TTC549 (cell line): ENCODE measurements at regions not wholly inside any gene's neighbourhood (a gene's known extent, or its start where the extent isn't known, plus 50 kb on each side); places are given as distances from the start of the nearest gene placed in this dataset.
"Not testable (repeated sequence)": the region's sequence is repeated elsewhere in the genome, so short reads cannot be mapped to it uniquely, and the experiment has no call there.

Experiments
- FAIRE-seq: peaks from 2 replicates; lab custom pipeline; 2012; peaks lifted over from hg19 to GRCh38; lab: Jason Lieb, UNC

DNA sequence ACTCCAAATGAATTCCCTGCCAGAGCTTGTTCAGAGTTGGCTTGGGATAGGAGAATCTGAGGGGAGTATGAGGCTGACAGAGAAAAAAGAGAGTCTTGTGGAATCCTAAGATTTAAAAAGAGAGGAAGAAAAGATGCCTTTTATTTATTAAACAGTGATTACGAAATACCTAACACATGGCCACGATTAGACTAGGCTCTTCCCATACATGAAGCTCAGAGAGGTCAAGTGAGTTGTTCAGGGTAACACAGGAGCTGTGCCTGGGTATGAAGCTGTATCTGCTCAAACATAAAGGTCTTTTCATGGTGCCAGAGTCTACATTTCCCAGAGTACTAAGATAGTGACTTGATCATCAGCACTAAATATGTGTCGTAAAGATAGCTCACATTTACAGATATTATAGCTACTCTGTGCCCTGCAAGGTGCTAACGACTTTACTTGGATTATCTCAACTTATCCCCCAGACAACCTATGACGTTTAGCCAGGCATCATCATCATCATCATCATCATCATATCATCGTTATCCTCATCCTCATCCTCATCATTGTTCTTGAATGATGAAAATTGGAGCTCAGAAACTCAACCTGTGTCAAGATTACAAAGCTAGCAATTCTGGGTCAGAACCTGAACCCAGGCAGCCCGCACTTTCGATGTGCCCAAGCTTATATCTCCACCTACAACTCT is 500.8 kb downstream of the NPIPA7 start:
- FAIRE-seq: no peak

DNA sequence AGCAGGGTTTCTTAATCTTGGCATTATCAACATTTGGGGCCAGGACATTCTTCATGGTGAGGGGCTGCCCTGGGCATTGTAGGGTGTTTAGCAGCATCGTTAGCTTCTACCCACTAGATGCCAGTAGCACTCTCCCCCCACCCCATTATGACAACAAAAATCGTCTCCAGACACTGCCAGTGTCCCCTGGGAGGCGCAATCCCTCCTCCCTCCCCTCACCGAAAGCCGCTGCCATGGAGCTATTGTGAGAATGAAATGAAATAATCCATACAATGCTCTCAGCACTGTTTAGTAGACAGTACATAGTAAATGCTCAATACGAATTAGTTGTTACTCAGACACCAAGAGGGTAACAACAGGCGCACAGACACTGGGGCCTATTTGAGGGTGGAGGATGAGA is 502.9 kb downstream of the NPIPA7 start:
- no peak for FAIRE-seq

DNA sequence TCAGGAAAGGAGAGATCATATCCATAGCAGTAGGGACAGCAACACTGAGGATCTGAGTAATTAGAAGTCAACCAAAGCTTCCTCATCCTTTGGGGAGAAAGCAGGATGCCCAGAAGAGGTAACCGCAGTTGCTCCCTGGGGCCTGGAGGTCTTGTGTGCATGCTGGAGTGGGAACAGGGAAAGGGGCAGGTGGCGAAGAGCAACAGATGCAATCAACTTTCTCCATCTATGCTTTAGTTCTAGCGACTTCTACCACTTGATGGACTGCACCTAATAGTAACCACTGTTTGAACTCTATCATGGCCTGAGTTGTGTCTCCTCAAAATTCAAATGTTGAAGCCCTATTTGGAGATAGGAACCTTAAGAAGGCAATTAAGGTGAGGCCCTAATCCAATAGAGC is 503.8 kb downstream of the NPIPA7 start:
- FAIRE-seq: no peak

DNA sequence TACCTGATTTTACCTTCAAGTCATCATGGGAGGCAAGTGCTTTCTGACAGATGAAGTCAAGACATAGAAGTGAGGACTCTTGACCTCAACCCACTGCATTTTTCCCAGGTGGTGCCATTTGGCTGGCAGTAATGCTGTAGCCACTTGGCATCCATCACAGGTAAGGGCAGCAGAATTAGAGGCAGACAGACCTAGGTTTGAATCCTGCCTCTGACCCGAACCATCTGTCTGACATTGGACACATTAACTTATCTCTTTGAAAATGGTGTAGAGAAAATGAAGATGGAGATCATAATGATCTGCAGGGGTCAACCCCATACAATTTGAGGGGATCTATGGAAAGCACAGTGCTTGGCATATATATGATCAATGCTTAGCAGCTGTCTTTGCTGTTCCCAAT is 505.5 kb downstream of the NPIPA7 start:
- FAIRE-seq: no peak

DNA sequence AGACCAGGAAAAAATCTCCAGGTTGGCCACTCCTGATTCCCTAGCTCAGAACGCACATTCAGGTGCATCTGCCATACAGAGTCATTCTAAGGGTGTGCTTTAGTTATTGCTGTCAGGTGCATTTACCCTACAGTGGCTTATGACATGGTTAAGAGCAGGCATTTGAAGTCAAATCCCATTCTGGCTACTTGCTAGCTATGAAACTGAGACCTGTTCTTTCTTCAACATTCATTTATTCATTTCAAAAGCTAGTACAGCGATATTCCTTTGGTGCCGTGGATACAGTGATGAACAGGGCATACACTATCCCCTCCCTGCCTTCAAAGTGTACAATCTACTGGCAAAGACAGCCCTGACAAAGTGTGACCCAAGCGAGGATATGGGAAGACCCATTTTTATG is 508.3 kb downstream of the NPIPA7 start:
- FAIRE-seq: no peak

DNA sequence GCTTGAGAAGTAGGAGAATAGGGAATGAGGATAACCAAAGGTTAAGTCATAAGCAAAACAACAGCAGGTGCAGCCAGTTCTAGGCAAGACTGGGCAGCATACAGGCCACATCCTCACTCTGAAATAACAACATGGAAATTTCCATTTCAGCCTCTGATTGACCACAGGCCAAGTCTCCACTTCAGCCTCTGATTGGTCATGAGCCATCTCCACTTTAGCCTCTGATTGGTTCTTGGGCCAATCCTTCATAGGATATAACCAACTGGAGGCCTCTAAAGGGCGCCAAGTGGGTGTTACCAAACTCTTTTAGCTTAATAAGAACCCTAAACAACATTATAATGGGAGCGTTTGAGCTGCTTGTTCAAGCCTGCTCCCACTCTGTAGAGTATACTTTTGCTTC is 512.0 kb downstream of the NPIPA7 start:
- no peak for FAIRE-seq

DNA sequence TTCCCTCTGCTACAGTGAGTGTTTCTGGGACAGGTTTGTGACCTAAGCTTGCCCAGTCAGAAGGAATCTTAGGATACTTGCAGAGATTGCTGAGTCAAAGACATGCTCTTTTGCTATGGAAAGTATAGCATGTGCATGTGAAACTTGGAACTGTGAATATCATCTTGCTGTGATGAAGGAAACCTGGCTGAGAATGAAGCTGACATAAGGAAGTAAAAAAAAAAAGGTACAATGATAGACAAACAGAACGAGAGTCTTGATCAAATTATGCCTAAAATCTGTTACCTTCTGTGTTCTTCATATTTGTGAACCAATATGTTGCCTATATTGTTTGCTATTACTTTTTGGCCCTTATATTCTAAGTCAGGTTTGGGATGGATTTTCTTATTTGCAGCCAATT is 525.7 kb downstream of the NPIPA7 start:
- no peak for FAIRE-seq

DNA sequence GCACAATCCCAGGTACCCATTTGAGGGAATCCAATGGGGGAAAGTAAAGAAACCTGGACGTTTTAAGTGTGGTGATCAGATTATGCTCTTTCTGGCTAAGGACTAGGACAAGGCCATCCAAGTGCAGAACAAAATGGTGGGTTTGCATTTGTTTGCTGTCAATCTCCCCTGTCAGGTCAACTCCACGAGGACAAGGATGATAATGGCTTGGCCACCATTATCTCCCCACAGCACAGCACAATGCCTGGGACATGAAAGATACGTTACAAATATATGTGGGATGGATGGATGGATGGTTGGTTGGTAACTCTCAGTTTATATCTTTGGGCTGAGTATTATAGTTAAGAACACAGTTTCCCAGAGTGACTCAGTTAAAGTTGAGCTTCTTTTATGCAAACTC is 526.9 kb downstream of the NPIPA7 start:
- no peak for FAIRE-seq

DNA sequence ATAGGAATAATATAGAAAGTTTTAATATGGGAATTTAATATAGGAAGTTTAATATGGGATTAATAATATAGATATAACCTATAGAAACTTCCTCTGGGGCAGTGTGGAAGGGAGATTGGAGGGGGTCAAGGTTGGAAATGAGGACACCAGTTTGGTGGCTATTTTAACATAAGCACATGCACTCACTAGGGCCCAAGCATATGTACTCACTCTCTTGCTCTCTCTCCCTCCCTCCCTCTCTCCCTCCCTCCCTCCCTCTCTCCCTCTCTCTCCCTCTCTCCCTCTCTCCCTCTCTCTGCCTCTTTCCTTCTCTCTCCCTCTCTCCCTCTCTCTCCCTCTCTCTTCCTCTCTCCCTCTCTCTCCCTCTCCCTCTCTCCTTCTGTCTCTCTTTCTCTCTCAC is 528.1 kb downstream of the NPIPA7 start:
- FAIRE-seq: no peak

DNA sequence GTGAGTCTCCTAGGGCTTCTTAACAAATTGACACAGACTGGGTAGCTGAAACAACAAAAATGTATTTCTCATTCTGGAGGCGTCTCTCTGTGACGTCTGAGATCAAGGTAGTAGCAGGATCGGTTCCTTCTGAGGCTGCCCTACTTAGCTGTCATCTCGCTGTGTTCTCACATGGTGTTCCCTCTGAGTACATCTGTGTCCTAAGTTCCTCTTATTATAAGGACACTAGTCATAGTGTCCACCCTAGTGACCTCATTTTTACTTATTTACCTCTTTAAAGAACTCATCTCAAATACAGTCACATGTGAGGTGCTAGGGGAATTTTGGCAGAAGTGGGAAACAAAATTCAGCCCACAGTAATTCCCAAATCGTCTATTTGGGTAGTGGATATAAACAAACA is 529.1 kb downstream of the NPIPA7 start:
- FAIRE-seq: no peak

DNA sequence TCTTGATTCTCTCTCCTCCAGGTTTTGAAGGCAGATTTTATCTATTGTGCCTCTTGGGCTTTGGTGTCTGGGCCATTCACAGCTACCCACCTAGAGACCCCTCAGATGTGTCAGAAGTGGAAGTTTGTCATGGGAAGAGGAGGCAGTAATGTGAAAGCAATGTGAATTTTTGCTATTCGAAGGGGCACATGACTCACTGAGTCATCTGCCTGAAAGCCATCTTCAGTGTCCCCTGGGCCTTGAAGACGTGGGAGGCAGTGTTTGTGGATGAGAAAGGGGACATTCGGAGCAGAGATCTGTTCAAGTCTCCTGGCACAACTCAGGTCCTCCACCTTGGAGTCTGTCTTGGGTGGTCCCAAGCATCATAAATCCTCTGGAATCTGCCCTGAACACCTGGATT is 530.2 kb downstream of the NPIPA7 start:
- FAIRE-seq: no peak

DNA sequence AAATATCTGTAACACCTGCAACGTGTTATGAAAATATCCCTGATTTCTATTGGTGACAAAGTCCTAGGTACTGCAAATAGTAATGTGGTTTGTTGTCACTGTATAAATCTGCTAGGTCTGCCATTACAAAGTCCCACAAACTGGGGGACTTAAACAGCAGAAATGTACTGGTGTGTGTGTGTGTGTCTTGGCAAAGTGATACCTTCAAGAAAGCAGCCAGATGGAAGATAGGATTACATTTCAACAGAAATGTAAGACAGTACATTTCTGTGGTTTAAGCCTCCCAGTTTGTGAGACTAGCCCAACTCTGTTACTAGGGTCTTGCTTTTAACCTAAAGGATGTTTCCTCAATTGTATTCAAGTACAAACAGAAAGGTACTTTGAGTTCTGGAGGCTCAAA is 531.7 kb downstream of the NPIPA7 start:
- no peak for FAIRE-seq

DNA sequence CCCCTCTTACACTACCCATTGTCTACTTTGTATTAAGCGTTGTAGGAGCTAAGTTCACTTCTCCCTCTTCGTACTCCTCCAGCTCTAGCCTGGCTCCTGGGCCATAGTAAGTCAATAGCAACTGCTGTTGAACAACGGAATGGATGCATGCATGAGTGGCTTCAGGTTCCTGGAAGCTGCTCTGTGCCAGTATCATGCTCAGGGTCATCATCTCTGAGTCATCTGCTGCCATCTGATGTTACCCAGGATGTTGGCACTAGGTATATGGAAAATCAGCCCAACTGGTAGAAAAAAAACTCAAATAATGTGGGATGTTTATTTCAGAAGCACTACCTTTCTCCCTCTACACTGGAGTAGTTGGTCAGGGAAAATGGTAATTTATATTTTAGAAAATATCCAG is 536.8 kb downstream of the NPIPA7 start:
- FAIRE-seq: no peak

DNA sequence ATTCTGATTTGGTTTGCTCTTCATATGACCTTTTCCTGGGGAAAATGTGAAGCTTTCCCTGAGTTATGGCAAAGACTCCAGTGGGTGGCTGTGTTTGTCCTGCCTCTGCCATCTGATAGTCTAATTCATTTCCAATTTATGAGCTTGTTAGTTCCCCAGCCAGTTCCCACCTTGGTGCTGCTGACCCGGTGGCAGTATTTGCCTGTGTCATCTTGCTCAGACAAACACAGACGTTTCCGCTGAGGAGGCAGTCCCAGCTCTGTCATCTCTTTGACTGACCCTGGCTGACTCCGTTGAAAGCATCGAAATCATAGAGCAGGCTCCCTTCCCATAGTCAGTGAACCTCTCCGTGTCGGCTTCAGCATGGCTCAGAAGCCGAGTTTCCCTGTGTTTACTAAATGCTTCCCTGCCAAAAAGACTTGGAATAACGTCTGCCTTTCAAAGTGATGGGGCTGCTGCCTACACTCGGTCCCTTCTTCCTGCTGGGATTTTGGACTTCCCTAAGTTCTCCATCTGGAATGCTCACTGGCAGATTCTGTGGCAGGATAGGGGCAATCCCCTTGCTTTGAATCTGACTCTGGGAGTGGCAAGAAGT is 538.3 kb downstream of the NPIPA7 start:
- no peak for FAIRE-seq

DNA sequence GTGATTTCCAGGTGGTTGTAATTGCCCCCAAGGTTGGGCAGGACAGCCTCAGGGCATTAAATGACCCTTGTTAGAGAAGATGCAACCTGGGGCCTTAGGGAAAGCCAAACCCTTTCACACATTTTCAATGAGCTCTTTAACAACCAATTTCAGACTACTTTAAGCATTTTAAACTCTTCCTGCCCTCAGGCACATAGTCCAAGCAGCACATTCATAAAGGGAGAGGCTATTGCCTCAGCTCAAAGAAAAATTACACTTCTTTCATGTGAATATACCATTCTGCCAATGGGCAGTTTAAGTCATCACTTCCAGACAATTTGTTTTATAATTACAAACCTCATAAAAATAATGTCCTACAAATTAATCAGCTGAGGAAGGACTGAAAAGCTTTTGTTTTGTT is 544.5 kb downstream of the NPIPA7 start:
- FAIRE-seq: no peak

DNA sequence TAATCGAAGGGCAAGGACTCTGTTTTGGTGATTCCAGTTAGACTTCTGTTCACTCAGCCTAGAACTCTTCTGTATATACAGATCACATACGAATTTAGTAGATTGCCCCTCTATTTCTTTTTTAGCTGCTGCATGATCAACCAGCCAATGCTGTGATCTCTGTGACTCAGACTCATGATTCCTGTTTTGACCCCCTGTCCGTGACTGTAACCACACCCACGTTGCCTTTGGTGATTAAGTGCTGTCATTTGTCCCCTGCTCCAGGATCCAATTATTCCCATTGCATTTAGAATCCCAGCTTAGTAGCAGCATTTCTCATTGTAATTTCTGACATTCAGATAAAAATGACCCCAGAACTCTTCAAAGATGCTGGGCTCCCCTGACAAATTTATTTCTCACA is 545.7 kb downstream of the NPIPA7 start:
- FAIRE-seq: no peak

DNA sequence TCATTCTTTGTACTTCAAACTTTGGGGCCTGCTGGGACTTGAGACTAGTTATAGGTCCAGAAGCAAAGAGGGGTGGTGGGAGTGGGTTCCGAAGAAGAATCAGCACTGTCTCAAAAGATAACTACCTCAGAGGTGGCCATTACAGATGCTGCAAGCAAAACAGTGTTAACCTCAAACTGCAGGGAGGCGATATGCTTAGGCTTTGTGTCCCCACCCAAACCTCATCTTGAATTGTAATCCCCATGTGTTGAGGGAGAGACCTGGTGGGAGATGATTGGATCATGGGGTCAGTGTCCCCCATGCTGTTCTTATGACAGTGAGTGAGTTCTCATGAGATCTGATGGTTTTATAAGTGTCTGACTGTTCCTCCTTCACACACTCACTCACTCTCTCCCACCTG is 545.3 kb downstream of the XYLT1 start:
- FAIRE-seq: no peak

DNA sequence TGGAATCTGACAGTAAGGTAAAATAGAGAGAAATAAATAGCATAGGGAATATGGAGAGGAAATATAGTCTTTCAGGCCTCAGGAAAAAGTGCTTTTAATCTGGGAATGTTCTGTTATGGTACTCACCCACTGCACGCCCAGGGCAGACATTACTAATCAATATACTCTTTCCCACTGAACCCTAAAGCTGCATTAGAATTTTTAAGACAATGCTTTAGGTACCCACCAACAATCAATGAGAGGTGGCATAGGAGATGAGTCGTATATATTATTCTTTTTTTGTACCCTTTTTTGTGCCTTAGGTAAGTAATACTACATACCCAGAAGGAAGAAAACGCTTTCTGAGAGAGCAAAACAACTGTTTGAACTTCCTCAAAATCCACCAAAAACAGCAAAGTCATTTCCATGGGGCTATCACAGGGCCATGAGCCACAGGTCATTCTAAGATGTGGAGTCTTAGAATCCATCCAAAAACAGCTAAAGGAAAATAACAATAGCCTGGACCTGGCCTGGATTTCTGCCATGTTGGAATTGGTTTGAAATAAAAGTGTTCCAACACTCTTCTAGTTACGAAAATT is 542.1 kb downstream of the XYLT1 start:
- FAIRE-seq: no peak

DNA sequence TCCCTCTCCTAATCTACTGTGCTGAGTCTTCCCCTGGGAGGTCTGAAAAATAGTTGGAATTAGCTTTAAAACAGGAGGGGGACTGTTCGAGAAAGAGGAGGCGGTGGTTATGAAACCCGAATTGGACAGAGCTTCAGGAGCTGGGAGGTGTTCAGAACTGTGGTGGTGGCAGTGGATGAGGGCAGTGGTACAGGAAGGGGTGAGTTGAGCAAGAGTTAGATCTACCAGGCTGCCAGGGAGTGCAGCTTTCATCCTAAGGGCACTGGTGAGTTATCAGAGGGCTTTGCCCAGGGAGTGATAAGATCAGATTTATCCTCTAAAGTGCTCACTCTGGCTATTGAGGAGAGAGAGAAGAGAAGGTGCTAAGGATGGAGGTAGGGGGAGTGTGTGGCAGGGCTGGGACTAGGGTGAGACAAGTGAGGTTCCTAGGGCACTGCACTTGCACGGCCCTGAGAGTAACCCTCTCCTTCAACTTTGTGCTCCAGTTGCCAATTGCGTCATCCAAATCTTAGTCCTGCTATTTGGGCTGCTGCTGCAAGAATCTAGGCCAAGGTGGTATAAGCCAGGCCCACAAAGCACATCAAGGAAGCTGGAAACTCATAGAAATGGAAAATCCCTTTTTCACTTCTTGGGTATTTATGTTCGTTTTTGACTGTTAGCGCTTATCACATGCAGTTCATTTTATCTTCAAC is 540.3 kb downstream of the XYLT1 start:
- FAIRE-seq: no peak

DNA sequence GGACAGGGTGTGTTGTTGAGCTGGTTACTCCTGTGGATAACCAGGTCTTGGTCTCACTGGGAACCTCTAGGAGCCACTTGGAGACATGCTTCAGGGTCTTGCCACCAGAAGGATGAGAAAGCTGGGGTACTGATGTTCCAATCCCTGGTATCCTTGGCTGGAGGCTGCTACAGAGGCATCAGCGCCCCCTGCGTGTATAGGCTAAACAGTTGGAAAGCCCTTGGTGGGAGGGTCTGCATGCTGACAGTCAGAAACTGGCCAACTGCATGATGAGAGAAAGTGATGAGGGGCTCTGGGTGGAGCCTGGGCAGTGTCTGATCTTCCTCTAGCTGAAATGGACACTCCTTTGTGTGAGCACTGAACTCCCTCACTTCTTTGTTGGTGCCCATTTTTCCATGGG is 536.9 kb downstream of the XYLT1 start:
- FAIRE-seq: no peak

DNA sequence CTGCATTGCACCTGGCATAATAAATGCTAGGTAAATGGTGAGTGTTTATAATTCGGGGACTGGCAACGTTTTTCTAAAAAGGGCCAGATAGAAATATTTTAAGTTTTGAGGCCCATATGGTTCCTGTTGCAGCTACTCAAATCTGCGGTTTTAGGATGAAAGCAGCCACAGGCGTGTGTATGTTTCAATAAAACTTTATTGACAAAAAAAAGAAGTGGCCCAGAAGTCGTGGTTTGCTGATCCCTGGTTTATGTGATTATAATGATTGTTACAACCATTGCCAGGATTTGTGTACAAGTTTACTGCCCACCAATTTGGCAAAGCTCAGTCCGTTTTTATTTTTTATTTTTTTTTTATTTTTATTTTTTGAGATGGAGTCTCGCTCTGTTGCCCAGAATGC is 536.1 kb downstream of the XYLT1 start:
- no peak for FAIRE-seq

DNA sequence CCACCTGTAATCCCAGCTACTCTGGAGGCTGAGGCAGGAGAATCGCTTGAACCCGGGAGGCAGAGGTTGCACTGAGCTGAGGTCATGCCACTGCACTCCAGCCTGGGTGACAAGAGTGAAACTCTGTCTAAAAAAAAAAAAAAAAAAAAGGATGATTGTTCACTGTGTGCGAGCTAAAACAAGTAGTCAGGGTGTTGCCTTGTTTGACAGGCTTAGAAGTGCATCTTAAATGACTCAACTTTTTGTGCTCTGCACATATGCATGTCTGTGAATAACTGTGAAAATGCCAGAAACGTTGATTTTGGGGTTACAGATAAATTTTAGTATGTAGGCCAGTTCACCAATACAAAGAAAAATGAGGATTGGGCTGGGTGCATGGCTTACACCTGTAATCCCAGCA is 534.9 kb downstream of the XYLT1 start:
- not testable (repeated sequence) for FAIRE-seq

DNA sequence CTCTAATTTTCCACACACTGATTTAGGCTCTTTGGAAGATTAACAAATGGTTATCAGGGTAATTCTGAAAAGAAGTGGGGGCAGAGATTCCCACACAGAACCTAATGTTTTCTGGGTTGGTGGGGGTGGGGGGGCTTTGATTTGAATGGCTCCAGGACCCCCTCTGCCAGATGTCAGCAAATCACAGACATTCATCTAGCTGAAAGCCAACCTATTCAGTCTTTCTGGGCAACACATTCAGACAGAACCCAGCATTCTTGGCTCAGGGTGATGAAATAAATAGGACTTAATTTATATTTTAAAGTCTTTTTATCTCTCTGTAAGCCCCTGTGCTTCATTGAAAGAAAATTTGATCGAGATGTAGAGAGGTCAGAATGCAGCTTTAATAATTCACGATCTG is 533.2 kb downstream of the XYLT1 start:
- FAIRE-seq: no peak

DNA sequence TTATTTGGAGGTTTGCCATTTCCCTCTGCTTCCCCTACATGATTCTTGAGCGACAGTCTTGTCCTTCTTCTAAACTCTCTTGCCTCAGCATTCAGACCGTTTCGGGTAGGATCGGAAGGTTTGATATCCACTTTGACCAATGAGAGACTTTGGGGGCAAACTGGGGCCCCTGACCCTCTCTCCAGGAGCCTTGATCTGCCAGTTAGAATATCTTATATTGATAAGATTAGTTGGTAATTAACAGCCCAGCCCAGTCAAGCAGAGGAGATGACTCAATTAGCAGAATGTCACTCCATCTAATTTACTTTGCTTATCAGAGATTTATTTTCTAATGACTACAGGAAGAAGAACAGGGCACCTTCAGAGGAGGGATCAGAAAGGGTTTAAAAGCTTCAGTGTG is 532.8 kb downstream of the XYLT1 start:
- no peak for FAIRE-seq
